H1 (cell line): ENCODE measurements at regions not wholly inside any gene's neighbourhood (a gene's known extent, or its start where the extent isn't known, plus 50 kb on each side); places are given as distances from the start of the nearest gene placed in this dataset.

ENCODE experiments used
- HDAC6 ChIP-seq: IDR thresholded peaks from one replicate; pipeline ENCODE4 v1.7.1; 2012; ENCODE audit warnings: low read depth, mild to moderate bottlenecking, inconsistent platforms, low read length, moderate library complexity
- SAP30 ChIP-seq: fragments of 300-600 bp; sonication (generic); IDR thresholded peaks from 2 replicates; pipeline ENCODE4 v1.7.1; 2012; ENCODE audit warnings: low read length, moderate library complexity, mild to moderate bottlenecking, inconsistent platforms; ENCODE audit not compliant: insufficient read depth, insufficient replicate concordance
- SRF ChIP-seq: IDR thresholded peaks from 2 replicates; pipeline ENCODE4 v1.6.1; 2011; ENCODE audit warnings: mild to moderate bottlenecking, low read depth, low read length, moderate library complexity
- TF ChIP-seq, protein P1 (sequence below): IDR thresholded peaks from 2 replicates; pipeline ENCODE4 v1.6.1; 2012; ENCODE audit warnings: inconsistent platforms

DNA sequence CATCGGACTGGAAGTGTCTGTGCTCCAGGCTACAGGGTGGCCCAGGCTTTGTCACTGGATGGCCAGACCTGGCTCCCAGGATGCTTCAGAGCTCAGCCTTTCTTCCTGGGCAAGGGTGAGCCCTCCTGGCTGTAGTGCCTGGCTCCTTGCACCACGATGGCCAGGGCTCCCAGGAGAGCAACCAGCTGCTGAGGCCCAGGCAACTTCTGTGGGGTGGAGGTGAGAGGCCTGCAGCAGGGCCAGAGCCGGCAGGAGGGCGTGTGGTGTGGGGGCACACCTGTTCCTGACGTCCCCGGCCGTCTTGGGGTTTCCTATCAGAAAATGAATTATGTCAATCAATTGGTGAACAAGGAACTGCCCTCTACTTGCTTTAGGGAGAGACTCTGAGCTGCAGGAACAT is 82.1 kb downstream of the DHCR7 start (continued):
- no peak for TF ChIP-seq HDAC6
- TF ChIP-seq SAP30 = no peak
- TF ChIP-seq, protein P1, sequence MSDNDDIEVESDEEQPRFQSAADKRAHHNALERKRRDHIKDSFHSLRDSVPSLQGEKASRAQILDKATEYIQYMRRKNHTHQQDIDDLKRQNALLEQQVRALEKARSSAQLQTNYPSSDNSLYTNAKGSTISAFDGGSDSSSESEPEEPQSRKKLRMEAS = no peak
- no peak for TF ChIP-seq SRF
